Esophagus muscularis mucosa (tissue), 4 donors: ENCODE measurements at regions not wholly inside any gene's neighbourhood (a gene's known extent, or its start where the extent isn't known, plus 50 kb on each side); places are given as distances from the start of the nearest gene placed in this dataset.

Experiments used
- DNase-seq: peaks from one replicate; pipeline ENCODE4 v3.0.0-alpha.2; 2017; ENCODE audit errors: extremely low spot score
- H3K27ac ChIP-seq, 4 donors: fragments of 200-600 bp; sonication (generic); replicated peaks in 1 of 4; 1 replicate in 3 of 4; 2 replicates in 1 of 4; pipeline ENCODE4 v1.5.1; 2016 to 2019; ENCODE audit warnings: mild to moderate bottlenecking in 1 of 4
- H3K27me3 ChIP-seq, 4 donors: fragments of 200-600 bp; sonication (generic); one replicate each; pipeline versions ENCODE4 v1.5.1 to v1.6.0; 2016 to 2019
- H3K36me3 ChIP-seq, 4 donors: fragments of 200-600 bp; sonication (generic); one replicate each; pipeline ENCODE4 v1.5.1; 2016 to 2019
- H3K4me1 ChIP-seq, 4 donors: fragments of 200-600 bp; sonication (generic); one replicate each; pipeline ENCODE4 v1.5.1; 2016 to 2019
- H3K4me3 ChIP-seq, 4 donors: fragments of 200-600 bp; sonication (generic); 1 replicate in 2 of 4; 2 replicates in 2 of 4; pipeline ENCODE4 v1.5.1; 2016 to 2019; ENCODE audit warnings: mild to moderate bottlenecking in 4 of 4, moderate library complexity in 1 of 4
- H3K9me3 ChIP-seq, 4 donors: fragments of 200-600 bp; sonication (generic); 1 replicate in 3 of 4; 2 replicates in 1 of 4; pipeline ENCODE4 v1.5.1; 2016 to 2019
- EP300 ChIP-seq: sonication (generic); formaldehyde crosslinking; IDR thresholded peaks from one replicate; pipeline ENCODE4 v1.6.1; 2017; ENCODE audit warnings: antibody characterized with exemption
- POLR2A ChIP-seq: fragments of 450-650 bp; IDR thresholded peaks from one replicate; pipeline ENCODE4 v1.6.1; 2017; ENCODE audit warnings: antibody characterized with exemption, moderate library complexity, mild to moderate bottlenecking, low read depth
- POLR2AphosphoS5 ChIP-seq, 2 donors: sonication (generic); formaldehyde crosslinking; IDR thresholded peaks; one replicate each; pipeline ENCODE4 v1.6.1; 2017; ENCODE audit warnings: antibody characterized with exemption in 2 of 2
- WGBS: methylation state at CpG from one replicate; pipeline ENCODE4 v1.1.5; 2018; 5-methylcytosine and 5-hydroxymethylcytosine counted together
- intact Hi-C: fragments of 100-400 bp; cut with DNase I; formaldehyde crosslinking; loops from one replicate; pipeline ENCODE4 v1.15.1; 2023
- TF ChIP-seq, protein P1 (sequence below), 3 experiments: fragments of 200-600 bp in 2 of 3; fragments of 450-650 bp in 1 of 3; sonication (generic) in 2 of 3; IDR thresholded peaks; one replicate each; pipeline ENCODE4 v1.5.1; 2017 to 2019; ENCODE audit warnings: antibody characterized with exemption in 3 of 3, mild to moderate bottlenecking in 2 of 3, moderate library complexity in 1 of 3

DNA sequence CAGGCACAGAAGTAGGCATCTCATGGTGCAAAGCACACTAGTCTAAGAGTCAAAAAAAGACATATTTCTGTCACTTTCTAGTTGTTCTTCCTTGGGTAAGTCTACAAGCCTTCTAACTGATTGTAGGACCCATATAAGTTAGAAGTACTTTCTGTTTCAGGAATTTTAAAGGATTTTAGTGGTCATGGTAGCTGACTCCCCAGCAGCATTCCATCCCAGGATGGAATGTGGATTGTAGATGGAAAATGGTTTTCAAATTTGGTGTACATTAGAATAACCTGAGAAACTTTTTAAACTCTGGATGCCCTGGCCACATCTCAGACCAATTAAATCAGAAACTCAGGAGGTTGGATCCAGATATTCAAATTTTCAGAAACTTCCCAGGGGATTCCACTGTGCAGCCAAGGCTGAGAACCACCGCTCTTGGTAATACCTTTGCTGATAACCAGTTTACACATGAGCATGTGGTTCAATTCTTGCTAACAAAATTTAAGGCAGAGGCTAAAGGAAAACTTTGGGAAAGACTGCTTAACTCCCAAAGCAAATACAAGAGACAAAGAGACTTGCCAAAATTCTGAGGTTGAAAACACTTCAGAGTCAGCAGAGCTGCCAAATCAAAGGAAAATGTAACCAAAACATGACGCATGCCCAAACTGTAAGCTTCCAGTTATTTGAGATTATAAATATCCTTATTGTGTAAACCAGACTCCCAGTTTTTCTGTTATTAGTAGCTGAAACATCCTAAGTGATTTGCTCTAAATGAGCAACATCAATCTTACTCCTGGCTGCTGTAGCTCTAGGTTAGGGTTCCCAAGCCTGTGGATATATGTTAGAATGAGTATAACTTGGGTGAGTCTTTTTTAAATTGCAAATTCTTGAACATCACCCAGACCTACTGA, 145.4 kb upstream of the MTAP start:
- Histone ChIP-seq H3K27ac (no peak overlapping the region), H3K36me3 (no peaks in the 10 kb centered on the region), H3K4me1 (peaks cover 0 to 4% (median 0%) of the 10 kb centered on the region in 4 donors), H3K4me3 (no peak overlapping the region), H3K9me3 (no peaks in the 10 kb centered on the region), H3K27me3 (no peaks in the 10 kb centered on the region)
- TF ChIP-seq, protein P1, sequence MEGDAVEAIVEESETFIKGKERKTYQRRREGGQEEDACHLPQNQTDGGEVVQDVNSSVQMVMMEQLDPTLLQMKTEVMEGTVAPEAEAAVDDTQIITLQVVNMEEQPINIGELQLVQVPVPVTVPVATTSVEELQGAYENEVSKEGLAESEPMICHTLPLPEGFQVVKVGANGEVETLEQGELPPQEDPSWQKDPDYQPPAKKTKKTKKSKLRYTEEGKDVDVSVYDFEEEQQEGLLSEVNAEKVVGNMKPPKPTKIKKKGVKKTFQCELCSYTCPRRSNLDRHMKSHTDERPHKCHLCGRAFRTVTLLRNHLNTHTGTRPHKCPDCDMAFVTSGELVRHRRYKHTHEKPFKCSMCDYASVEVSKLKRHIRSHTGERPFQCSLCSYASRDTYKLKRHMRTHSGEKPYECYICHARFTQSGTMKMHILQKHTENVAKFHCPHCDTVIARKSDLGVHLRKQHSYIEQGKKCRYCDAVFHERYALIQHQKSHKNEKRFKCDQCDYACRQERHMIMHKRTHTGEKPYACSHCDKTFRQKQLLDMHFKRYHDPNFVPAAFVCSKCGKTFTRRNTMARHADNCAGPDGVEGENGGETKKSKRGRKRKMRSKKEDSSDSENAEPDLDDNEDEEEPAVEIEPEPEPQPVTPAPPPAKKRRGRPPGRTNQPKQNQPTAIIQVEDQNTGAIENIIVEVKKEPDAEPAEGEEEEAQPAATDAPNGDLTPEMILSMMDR (IDR thresholded peaks at IDR 0.05), result no peak
- no peak for TF ChIP-seq POLR2A
- TF ChIP-seq EP300, result no peak
- no peak for TF ChIP-seq POLR2AphosphoS5 (IDR thresholded peaks at IDR 0.05)
- WGBS, result 66% methylated on average over 2 of the region's 2 CpGs
- no peak for DNase-seq
- intact Hi-C loops, result no loop called here

DNA sequence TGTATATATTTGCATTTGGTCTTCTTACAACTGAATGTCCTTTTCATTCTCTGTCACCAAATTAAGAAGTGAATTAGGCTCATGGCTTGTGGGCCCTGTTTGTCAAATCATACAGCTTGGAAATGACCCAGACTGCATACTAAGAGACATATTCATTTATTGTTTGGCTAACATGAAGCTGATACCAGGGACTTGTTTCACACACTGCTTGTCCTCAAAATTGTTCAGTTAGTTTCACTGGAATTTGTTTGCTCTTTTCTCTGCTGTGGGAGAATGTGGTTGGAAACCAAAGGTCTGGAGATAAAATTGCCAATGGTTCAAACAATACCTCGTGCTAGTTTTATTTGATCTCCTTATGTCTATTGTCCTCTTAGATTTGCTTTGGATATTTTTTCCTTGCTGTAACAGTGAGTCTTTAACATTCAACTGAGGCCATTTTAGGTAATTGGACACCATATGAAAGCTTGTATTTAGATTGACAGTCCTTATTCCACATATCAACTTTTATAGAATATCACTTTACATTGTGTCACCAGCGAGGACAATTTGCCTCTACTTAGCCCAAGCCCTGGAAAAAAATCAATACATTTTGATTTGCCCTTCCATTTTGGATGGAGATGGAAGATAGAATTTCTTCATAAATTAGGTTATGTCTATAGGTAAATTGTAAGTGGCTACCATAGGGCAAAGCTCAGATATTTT, 144.3 kb upstream of the MTAP start:
- Histone ChIP-seq H3K27me3 (no peaks in the 10 kb centered on the region), H3K9me3 (no peaks in the 10 kb centered on the region), H3K4me1 (peaks cover 0 to 4% (median 0%) of the 10 kb centered on the region in 4 donors), H3K36me3 (no peaks in the 10 kb centered on the region), H3K4me3 (no peak overlapping the region), H3K27ac (no peak overlapping the region)
- no peak for DNase-seq
- WGBS, result 81% methylated on average over 2 of the region's 2 CpGs
- intact Hi-C loops, result no loop called here
- TF ChIP-seq, protein P1 (IDR thresholded peaks at IDR 0.05), result no peak
- TF ChIP-seq EP300 (no peak), POLR2AphosphoS5 (IDR thresholded peaks at IDR 0.05) (no peak), POLR2A (no peak)

DNA sequence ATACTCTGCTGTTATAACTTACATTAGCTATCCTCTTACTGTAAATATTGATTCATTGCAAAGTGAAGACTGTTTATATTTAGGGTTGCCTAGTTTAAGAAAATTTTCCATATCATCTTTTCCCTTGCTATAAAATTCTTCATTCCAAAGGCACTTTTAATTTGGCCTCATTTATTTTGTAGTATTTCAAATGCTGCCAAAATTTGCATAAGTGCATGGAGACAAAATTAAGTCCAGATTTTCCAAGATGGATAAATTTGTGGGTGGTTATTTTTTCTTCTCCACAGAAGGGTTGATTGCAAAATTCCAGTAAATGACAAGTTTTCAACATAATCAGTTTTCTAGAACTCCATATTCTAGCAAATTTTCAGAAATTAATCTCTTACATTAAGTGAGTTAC, 141.5 kb upstream of the MTAP start:
- Histone ChIP-seq H3K9me3 (no peaks in the 10 kb centered on the region), H3K4me3 (no peak overlapping the region), H3K36me3 (no peaks in the 10 kb centered on the region), H3K27ac (no peak overlapping the region), H3K4me1 (peaks cover 0 to 4% (median 0%) of the 10 kb centered on the region in 4 donors), H3K27me3 (no peaks in the 10 kb centered on the region)
- intact Hi-C loops, result no loop called here
- TF ChIP-seq POLR2A, result no peak
- TF ChIP-seq, protein P1 (IDR thresholded peaks at IDR 0.05), result no peak
- no peak for TF ChIP-seq EP300
- no peak for DNase-seq

DNA sequence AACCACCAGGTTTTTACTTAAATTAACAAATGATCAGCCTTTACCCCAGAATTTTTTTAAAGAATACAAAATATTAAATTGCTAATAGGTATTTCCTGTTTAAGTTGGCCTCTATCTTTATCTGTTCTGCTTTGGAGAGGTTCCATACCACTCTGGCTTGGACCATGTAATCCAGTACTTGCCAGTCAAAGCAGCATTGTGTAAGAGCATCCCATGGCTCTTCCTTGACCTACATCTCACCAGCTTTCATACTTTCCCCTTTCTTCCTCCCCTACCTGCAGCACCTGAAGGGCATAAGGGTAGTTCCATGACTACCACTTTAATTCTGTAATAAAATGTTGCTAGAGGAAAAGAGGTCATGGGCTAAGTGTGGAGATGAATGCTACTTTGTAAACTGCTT, 140.8 kb upstream of the MTAP start:
- H3K27ac ChIP-seq, result no peak overlapping the region
- intact Hi-C loops, result no loop called here
- H3K36me3 ChIP-seq, result no peaks in the 10 kb centered on the region
- H3K27me3 ChIP-seq, result no peaks in the 10 kb centered on the region
- DNase-seq, result no peak
- no peaks in the 10 kb centered on the region for H3K9me3 ChIP-seq
- TF ChIP-seq POLR2AphosphoS5 (IDR thresholded peaks at IDR 0.05), result no peak
- TF ChIP-seq, protein P1 (IDR thresholded peaks at IDR 0.05), result no peak
- no peak for TF ChIP-seq POLR2A
- TF ChIP-seq EP300, result no peak
- peaks cover 0 to 4% (median 0%) of the 10 kb centered on the region in 4 donors for H3K4me1 ChIP-seq
- no peak overlapping the region for H3K4me3 ChIP-seq
